ENCODE measurements at regions not wholly inside any gene's neighbourhood (a gene's known extent, or its start where the extent isn't known, plus 50 kb on each side); places are given as distances from the start of the nearest gene placed in this dataset.

DNA sequence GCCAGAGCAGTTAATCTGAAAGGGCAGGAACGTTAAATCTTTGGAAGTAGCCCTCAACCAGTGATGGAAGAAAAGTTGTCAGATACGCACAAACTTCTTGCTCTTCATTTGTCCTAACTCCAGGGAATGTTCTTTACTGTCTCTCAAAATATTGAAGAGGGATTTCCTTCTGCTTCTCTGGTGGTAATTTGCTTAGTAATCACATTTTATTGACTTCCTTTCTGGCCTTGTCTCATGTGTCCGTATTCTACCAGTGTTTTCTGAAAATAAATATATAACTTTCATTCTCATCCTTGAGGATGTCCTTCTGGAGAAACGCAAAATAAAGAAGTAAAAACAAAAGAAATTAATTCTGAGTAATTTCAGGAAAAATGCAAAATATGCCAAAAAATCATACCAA is 282.1 kb downstream of the CYLC2 start:
- no peak for TF ChIP-seq EZH2phosphoT487 (IDR thresholded peaks at IDR 0.05; ENCODE audit: borderline replicate concordance)
- TF ChIP-seq, protein P1, sequence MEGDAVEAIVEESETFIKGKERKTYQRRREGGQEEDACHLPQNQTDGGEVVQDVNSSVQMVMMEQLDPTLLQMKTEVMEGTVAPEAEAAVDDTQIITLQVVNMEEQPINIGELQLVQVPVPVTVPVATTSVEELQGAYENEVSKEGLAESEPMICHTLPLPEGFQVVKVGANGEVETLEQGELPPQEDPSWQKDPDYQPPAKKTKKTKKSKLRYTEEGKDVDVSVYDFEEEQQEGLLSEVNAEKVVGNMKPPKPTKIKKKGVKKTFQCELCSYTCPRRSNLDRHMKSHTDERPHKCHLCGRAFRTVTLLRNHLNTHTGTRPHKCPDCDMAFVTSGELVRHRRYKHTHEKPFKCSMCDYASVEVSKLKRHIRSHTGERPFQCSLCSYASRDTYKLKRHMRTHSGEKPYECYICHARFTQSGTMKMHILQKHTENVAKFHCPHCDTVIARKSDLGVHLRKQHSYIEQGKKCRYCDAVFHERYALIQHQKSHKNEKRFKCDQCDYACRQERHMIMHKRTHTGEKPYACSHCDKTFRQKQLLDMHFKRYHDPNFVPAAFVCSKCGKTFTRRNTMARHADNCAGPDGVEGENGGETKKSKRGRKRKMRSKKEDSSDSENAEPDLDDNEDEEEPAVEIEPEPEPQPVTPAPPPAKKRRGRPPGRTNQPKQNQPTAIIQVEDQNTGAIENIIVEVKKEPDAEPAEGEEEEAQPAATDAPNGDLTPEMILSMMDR (IDR thresholded peaks at IDR 0.05 in 2 of 3, conservative IDR thresholded peaks at IDR 0.05 in 1 of 3; ENCODE audit: borderline replicate concordance in 1 of 3, insufficient read depth in 1 of 3, low read depth in 2 of 3, low read length in 2 of 3): no peak
- no peak for TF ChIP-seq SIN3A (IDR thresholded peaks at IDR 0.05; ENCODE audit: low read depth)
- TF ChIP-seq, protein P2, sequence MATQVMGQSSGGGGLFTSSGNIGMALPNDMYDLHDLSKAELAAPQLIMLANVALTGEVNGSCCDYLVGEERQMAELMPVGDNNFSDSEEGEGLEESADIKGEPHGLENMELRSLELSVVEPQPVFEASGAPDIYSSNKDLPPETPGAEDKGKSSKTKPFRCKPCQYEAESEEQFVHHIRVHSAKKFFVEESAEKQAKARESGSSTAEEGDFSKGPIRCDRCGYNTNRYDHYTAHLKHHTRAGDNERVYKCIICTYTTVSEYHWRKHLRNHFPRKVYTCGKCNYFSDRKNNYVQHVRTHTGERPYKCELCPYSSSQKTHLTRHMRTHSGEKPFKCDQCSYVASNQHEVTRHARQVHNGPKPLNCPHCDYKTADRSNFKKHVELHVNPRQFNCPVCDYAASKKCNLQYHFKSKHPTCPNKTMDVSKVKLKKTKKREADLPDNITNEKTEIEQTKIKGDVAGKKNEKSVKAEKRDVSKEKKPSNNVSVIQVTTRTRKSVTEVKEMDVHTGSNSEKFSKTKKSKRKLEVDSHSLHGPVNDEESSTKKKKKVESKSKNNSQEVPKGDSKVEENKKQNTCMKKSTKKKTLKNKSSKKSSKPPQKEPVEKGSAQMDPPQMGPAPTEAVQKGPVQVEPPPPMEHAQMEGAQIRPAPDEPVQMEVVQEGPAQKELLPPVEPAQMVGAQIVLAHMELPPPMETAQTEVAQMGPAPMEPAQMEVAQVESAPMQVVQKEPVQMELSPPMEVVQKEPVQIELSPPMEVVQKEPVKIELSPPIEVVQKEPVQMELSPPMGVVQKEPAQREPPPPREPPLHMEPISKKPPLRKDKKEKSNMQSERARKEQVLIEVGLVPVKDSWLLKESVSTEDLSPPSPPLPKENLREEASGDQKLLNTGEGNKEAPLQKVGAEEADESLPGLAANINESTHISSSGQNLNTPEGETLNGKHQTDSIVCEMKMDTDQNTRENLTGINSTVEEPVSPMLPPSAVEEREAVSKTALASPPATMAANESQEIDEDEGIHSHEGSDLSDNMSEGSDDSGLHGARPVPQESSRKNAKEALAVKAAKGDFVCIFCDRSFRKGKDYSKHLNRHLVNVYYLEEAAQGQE (IDR thresholded peaks at IDR 0.05; ENCODE audit: low read depth): no peak
- TF ChIP-seq, protein P3, sequence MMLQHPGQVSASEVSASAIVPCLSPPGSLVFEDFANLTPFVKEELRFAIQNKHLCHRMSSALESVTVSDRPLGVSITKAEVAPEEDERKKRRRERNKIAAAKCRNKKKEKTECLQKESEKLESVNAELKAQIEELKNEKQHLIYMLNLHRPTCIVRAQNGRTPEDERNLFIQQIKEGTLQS (IDR thresholded peaks at IDR 0.05): no peak
- TF ChIP-seq POLR2AphosphoS5 (IDR thresholded peaks at IDR 0.05; ENCODE audit: low read depth, low read length): no peak
